SK-N-MC (cell line): ENCODE measurements at regions not wholly inside any gene's neighbourhood (a gene's known extent, or its start where the extent isn't known, plus 50 kb on each side); places are given as distances from the start of the nearest gene placed in this dataset.

Source experiments
- EZH2 ChIP-seq: fragments of 200-600 bp; sonication (generic); IDR thresholded peaks from one replicate; pipeline ENCODE4 v1.6.1; 2017; ENCODE audit warnings: antibody characterized with exemption
- POLR2AphosphoS5 ChIP-seq: IDR thresholded peaks from 2 replicates; pipeline ENCODE4 v1.6.1; 2012; ENCODE audit warnings: mild to moderate bottlenecking, low read depth, low read length, borderline replicate concordance

GRCh38 chr1:38169121-38169520 lies 122.5 kb upstream of the POU3F1 start:
- no peak for TF ChIP-seq EZH2
- no peak for TF ChIP-seq POLR2AphosphoS5
